Activated T-helper 1 cell treated with anti-CD3 and anti-CD28 coated beads, Interleukin-12 subunit alpha, Interleukin-12 subunit beta, Interleukin-2, Interleukin-4 antibody, amounts not matched to agents 30 ng/mL and 10 ng/mL and 1 ng/mL, durations not matched to agents 14 hours and 24 hours and 36 hours (primary cell): ENCODE measurements at regions not wholly inside any gene's neighbourhood (a gene's known extent, or its start where the extent isn't known, plus 50 kb on each side); places are given as distances from the start of the nearest gene placed in this dataset.

Source experiments
- DNase-seq: peaks from one replicate; pipeline ENCODE4 v3.0.0; 2021; ENCODE audit warnings: low spot score
- H3K27ac Mint-ChIP-seq: one replicate; pipeline ENCODE4 v1.8.0; 2021; ENCODE audit warnings: mild to moderate bottlenecking, mixed read lengths
- H3K27me3 Mint-ChIP-seq: one replicate; pipeline ENCODE4 v1.8.0; 2022; ENCODE audit warnings: mild to moderate bottlenecking, moderate library complexity, mixed read lengths; ENCODE audit not compliant: insufficient read depth
- H3K36me3 Mint-ChIP-seq: one replicate; pipeline ENCODE4 v1.8.0; 2021; ENCODE audit warnings: low read depth, mixed read lengths
- H3K4me1 Mint-ChIP-seq: one replicate; pipeline ENCODE4 v1.8.0; 2021; ENCODE audit warnings: low read depth, mixed read lengths
- H3K4me3 Mint-ChIP-seq: one replicate; pipeline ENCODE4 v1.8.0; 2021; ENCODE audit warnings: mild to moderate bottlenecking, moderate library complexity, mixed read lengths
- H3K9me3 Mint-ChIP-seq: one replicate; pipeline ENCODE4 v1.8.0; 2021; ENCODE audit warnings: mixed read lengths
- intact Hi-C: fragments of 100-400 bp; cut with micrococcal nuclease; formaldehyde crosslinking; loops from one replicate; pipeline ENCODE4 v1.15.1; 2024

GRCh38 chr17:56700919-56701420 is 107.5 kb downstream of the NOG start:
- no peaks in the 10 kb centered on the region for H3K9me3 Mint-ChIP-seq
- H3K4me1 Mint-ChIP-seq = no peaks in the 10 kb centered on the region
- H3K36me3 Mint-ChIP-seq = no peaks in the 10 kb centered on the region

DNA sequence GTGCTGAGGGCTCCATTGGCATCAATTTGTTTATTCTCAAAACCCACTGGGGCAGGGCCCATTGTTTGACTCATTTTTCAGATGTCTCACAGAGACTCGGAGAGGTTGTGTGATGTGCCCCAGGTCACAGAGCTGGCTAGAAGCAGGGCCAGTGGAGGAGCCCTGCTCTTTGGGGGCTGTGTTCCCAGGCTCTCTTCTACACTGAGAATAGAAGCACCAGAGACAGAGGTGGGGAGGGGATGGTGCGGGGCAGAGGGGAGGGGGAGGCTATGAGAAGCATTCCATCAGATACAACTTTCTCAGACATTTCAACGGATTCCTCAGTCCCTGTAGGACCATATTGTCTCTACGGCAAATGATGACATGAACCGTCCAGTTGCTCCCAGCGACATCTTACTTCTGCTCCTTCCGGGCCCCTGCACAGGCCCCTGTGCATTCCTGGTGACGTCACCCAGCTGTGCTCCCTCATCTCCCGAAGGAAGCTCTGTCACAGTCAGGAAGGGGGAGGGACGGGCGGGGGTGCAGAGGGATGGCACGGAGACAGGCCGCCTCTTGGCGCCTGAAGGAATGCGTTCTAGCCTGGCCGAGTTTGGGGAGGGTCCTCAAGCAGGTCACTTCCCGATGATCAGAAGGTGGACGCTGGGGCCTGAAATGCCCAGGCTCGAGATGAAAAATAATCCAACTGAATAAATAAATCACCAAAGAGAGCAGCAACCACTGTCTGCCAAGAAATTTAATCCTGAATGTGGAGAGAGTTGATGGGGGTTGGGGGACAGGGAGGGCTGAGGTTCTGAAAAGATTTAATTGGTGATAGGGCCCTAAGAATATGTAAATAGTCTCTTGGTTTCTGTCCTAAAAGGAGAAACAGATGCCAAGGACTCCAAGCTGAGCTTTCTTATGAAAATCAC is 114.1 kb downstream of the NOG start:
- Mint-ChIP-seq H3K27ac (no peak overlapping the region), H3K36me3 (no peaks in the 10 kb centered on the region), H3K9me3 (no peaks in the 10 kb centered on the region), H3K27me3 (peaks cover 23% of the 10 kb centered on the region), H3K4me1 (no peaks in the 10 kb centered on the region), H3K4me3 (no peak overlapping the region)
- DNase-seq = no peak
- intact Hi-C loops = no loop called here

More at GRCh38 chr17:56700919-56701420, 107.5 kb downstream of the NOG start:
- Mint-ChIP-seq H3K27me3 (peaks cover 24% of the 10 kb centered on the region), H3K27ac (no peak overlapping the region), H3K4me3 (no peak overlapping the region)
- intact Hi-C loops = no loop called here
- no peak for DNase-seq

DNA sequence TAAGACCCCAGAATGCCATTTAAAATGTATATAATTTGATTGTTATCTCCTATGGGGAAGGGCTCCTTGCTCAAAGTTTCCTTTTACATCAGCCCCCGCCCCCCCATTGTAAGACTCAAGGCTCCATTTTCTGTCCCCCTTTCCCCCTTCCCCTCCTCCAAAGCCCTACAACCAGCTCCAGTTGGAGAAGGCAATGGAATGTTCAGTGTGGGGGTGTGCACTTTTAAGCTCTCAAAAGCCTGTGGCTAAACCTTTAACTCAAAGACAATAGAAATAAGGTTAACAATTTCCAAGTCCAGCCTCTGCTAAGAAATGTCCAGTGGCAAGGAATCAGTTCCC is 114.7 kb downstream of the NOG start:
- Mint-ChIP-seq H3K4me3 (no peak overlapping the region), H3K36me3 (no peaks in the 10 kb centered on the region), H3K4me1 (no peaks in the 10 kb centered on the region), H3K27ac (no peak overlapping the region), H3K9me3 (no peaks in the 10 kb centered on the region), H3K27me3 (peaks cover 19% of the 10 kb centered on the region)
- intact Hi-C loops = no loop called here
- DNase-seq = no peak

DNA sequence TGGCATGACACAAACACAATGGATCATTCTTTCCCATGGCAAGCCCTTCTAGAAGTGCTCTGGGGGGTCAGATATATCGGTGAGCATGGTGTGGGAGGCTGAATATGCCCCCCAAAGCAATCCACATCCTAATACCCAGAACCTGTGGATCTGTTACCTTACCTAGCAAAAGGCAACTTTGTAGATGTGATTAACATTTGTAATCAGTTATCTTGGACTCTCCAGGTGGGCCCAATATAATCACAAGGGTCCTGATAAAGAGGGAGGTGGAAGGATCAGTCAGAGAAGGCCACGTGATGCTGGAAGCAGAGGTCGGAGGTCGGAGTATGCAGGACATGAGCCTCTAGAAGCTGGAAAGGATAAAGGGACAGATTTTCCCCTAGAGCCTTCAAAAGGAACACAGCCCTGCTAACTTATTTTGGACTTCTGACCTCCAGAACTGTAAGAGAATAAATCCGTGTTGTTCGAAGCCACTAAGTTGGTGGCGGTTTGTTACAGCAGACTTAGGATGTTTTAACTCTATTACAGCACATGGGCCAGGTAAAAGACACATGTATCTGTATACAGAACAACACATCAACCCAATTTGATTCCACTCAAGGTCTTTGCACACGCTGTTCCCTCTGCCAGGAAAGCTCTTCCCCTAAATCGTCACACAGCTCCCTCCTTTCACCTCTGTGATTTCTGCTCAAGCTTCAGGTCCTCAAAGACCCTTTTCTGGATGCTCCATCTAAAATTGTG is 115.3 kb downstream of the NOG start:
- DNase-seq = no peak
- intact Hi-C loops = no loop called here

GRCh38 chr17:56710986-56711385 is 117.5 kb downstream of the NOG start:
- Mint-ChIP-seq H3K27me3 (peaks cover 17% of the 10 kb centered on the region), H3K4me1 (no peaks in the 10 kb centered on the region), H3K27ac (no peak overlapping the region), H3K4me3 (no peak overlapping the region), H3K36me3 (no peaks in the 10 kb centered on the region), H3K9me3 (no peaks in the 10 kb centered on the region)
- DNase-seq = no peak
- intact Hi-C loops = no loop called here

More for the DNA sequence above, 115.3 kb downstream of the NOG start:
- no peaks in the 10 kb centered on the region for H3K4me1 Mint-ChIP-seq
- no peaks in the 10 kb centered on the region for H3K9me3 Mint-ChIP-seq
- H3K36me3 Mint-ChIP-seq = no peaks in the 10 kb centered on the region
- H3K27me3 Mint-ChIP-seq = peaks cover 19% of the 10 kb centered on the region
- no peak overlapping the region for H3K4me3 Mint-ChIP-seq
- no peak overlapping the region for H3K27ac Mint-ChIP-seq

DNA sequence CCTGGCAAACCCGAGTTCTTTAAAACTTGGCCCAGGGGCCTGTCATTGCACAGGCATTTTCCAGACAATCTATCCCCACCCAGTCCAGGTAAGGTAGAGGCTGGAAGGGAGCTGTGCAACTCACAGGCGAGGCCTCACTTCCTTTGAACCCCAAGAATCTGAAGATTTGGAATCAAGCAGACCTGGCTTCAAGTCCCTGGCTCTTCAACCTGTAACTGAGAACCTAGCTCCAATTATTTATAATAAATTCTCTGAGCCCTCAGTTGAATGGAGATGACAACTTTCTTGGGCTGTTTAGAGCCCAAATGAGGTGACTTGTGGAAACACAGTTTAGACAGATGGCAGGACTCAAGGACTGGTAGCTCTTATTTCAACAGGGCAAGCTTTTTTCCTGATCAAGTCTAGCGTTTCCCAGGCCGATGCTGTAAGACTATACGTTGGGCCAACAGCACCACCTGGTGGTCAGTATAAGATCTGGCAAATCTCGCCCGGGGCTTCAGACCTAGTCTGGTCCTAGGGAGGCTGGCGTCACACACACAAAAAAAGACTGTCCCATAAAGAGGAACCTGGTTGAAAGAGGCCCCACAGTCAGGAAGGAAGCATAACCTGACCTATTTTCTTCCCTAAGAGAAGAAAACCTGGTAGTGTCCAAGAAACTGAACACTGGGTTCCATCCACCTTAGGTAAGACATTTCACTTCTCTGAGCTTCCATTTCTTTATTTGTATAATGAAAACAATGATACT is 117.9 kb downstream of the C17orf67 start:
- H3K27me3 Mint-ChIP-seq = peaks cover 7% of the 10 kb centered on the region
- intact Hi-C loops = loop anchor here (1.0 kb wide), 4 partner anchors 36 to 216 kb away; no protein-coding TSS in a partner anchor
- H3K4me1 Mint-ChIP-seq = no peaks in the 10 kb centered on the region
- peak; percentile 59 for DNase-seq
- H3K36me3 Mint-ChIP-seq = no peaks in the 10 kb centered on the region
- no peaks in the 10 kb centered on the region for H3K9me3 Mint-ChIP-seq
- H3K27ac Mint-ChIP-seq = no peak overlapping the region
- H3K4me3 Mint-ChIP-seq = no peak overlapping the region

GRCh38 chr17:56717471-56717870 is 116.2 kb downstream of the C17orf67 start:
- intact Hi-C loops = no loop called here
- H3K27ac Mint-ChIP-seq = no peak overlapping the region
- H3K9me3 Mint-ChIP-seq = no peaks in the 10 kb centered on the region
- no peak for DNase-seq
- peaks cover 5% of the 10 kb centered on the region for H3K27me3 Mint-ChIP-seq
- H3K36me3 Mint-ChIP-seq = no peaks in the 10 kb centered on the region
- H3K4me1 Mint-ChIP-seq = no peaks in the 10 kb centered on the region
- no peak overlapping the region for H3K4me3 Mint-ChIP-seq

DNA sequence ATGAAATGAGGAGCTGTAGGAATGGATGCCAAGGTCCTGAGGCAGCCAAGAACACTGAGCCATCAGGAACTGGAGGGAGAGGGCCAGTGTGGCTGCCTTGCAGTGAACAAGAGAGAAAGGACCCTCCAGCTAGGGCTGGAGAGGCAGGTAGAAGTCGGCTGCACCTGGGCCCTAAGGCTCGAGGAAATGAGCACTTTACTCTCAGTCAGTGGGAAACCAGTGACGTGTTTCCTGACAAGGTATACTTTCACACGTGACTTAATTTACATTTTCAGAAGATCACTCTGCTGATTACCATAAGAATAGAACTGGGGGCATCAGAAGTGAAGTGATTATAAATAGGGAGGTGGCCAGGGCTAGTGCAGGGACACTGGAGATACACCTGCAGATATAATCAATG is 115.2 kb downstream of the C17orf67 start:
- intact Hi-C loops = no loop called here
- no peaks in the 10 kb centered on the region for H3K36me3 Mint-ChIP-seq
- no peak for DNase-seq
- no peak overlapping the region for H3K27ac Mint-ChIP-seq
- peaks cover 5% of the 10 kb centered on the region for H3K27me3 Mint-ChIP-seq
- H3K4me3 Mint-ChIP-seq = no peak overlapping the region
- no peaks in the 10 kb centered on the region for H3K4me1 Mint-ChIP-seq
- no peaks in the 10 kb centered on the region for H3K9me3 Mint-ChIP-seq

DNA sequence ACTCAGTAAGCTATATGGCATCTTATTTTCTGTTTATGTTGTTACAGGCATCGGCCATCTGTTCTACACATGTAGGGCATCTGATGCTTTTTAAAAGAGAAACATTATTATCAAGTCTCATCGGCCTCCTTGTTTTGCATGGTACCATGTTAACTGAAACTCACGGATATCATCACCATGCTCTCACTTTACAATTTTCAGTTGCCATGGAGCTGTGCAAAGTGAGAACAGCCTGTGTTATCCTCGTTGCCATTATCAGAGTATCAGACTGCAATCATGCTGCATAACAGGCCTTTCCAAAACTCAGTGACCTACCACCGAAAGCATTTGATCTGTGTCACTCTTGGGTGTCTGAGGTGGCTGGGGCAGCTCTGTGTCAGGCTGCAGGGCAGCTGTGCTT is 110.3 kb downstream of the C17orf67 start:
- intact Hi-C loops = no loop called here
- H3K36me3 Mint-ChIP-seq = no peaks in the 10 kb centered on the region

DNA sequence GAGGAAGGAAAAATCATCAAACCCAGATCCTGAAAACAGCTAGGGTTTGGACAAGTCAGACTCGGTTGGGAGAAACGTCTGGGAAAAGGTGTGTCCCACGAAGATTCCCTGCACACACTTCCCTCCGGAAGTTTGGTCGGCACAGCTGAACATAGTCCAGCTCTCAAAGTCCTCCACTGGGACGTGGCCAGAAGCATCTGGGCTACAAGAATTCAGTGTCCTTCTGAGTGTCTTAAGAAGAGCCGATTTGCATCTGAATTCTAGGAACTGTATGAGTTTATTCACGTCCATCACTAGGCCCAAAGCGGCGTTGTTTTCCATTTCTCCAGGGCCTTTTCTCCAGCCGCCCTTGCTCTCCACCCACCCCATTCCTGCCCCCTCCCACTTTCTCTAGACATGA is 109.1 kb downstream of the C17orf67 start:
- no peak for DNase-seq
- Mint-ChIP-seq H3K4me3 (no peak overlapping the region), H3K9me3 (no peaks in the 10 kb centered on the region), H3K4me1 (no peaks in the 10 kb centered on the region), H3K27me3 (peaks cover 4% of the 10 kb centered on the region), H3K36me3 (no peaks in the 10 kb centered on the region), H3K27ac (no peak overlapping the region)
- intact Hi-C loops = no loop called here

More for the DNA sequence above, 110.3 kb downstream of the C17orf67 start:
- Mint-ChIP-seq H3K4me3 (no peak overlapping the region), H3K4me1 (no peaks in the 10 kb centered on the region), H3K9me3 (no peaks in the 10 kb centered on the region), H3K27me3 (peaks cover 6% of the 10 kb centered on the region), H3K27ac (no peak overlapping the region)
- DNase-seq = no peak

- Mint-ChIP-seq H3K9me3 (no peaks in the 10 kb centered on the region), H3K4me3 (no peak overlapping the region), H3K36me3 (no peaks in the 10 kb centered on the region), H3K4me1 (no peaks in the 10 kb centered on the region), H3K27me3 (peaks cover 4% of the 10 kb centered on the region), H3K27ac (no peak overlapping the region)
- intact Hi-C loops = no loop called here
- no peak for DNase-seq
Observed at GRCh38 chr17:56725144-56725543, 108.6 kb downstream of the C17orf67 start.

DNA sequence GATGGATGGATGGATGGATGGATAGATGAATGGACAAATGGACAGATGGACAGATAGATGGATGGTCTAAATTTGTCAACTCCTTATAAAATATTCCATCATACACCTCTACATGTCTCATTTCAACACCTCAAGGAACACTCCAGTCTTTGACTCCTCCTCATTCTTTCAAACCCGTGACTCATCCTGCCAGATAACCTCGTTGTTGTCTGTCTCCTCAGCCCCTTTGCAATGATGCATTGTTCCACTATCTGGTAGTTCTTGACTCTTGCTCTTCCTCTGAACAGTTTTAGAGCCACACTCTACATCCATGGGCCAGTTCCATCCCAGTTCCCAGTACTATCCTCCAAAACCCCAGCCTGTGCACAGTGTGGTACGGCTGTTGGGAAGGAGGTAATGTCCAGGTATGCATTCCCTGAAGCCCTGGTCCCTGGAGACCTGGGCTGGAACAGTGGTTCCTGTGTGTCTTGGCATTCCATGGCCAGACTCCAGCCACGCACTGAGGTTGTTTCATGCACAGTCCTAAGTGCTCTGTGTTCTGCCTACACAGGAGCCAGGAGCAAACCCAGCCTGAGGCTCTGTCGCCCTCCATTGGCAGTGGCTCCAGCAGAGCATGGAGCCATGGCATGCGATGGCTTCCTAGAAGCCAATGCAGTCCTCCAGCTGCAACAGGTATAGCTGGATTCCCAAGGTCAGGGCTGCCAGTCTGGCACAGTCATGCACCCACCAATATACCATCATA is 105.7 kb downstream of the C17orf67 start:
- Mint-ChIP-seq H3K9me3 (no peaks in the 10 kb centered on the region), H3K27ac (no peak overlapping the region), H3K36me3 (no peaks in the 10 kb centered on the region), H3K4me3 (no peak overlapping the region), H3K27me3 (peaks cover 4% of the 10 kb centered on the region), H3K4me1 (no peaks in the 10 kb centered on the region)
- DNase-seq = no peak
- intact Hi-C loops = no loop called here
